ENCODE measurements at regions not wholly inside any gene's neighbourhood (a gene's known extent, or its start where the extent isn't known, plus 50 kb on each side); places are given as distances from the start of the nearest gene placed in this dataset.

DNA sequence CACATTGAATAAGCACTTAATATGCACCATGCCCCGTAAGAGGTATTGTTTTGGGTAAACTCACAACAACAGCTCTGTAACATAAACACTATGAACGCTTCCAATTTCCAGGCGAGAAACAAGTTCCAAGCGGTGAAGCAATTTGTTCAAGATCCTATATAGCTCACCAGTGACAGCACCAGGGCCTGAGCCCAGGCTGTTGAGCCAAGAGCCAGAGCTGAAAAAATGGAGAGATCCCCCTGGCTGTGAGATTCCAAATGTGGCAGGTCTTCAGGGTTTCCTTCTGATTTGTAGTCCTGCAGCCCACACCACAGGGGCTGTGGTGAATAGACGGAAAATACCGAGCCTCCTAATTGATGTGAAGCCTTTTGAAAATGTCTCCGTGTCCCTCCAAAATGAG lies 268.0 kb upstream of the KIRREL3 start:
- no peak for TF ChIP-seq EZH2 (IDR thresholded peaks at IDR 0.05; ENCODE audit: borderline replicate concordance, low read depth, low read length, severe bottlenecking)
- TF ChIP-seq POLR2A (IDR thresholded peaks at IDR 0.05; ENCODE audit: low read depth, low read length) = no peak
- TF ChIP-seq, protein P1, sequence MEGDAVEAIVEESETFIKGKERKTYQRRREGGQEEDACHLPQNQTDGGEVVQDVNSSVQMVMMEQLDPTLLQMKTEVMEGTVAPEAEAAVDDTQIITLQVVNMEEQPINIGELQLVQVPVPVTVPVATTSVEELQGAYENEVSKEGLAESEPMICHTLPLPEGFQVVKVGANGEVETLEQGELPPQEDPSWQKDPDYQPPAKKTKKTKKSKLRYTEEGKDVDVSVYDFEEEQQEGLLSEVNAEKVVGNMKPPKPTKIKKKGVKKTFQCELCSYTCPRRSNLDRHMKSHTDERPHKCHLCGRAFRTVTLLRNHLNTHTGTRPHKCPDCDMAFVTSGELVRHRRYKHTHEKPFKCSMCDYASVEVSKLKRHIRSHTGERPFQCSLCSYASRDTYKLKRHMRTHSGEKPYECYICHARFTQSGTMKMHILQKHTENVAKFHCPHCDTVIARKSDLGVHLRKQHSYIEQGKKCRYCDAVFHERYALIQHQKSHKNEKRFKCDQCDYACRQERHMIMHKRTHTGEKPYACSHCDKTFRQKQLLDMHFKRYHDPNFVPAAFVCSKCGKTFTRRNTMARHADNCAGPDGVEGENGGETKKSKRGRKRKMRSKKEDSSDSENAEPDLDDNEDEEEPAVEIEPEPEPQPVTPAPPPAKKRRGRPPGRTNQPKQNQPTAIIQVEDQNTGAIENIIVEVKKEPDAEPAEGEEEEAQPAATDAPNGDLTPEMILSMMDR (IDR thresholded peaks at IDR 0.05; ENCODE audit: extremely low read depth in 1 of 2, insufficient read depth in 1 of 2, low read depth in 1 of 2, low read length in 2 of 2) = no peak
- TF ChIP-seq, protein P2, sequence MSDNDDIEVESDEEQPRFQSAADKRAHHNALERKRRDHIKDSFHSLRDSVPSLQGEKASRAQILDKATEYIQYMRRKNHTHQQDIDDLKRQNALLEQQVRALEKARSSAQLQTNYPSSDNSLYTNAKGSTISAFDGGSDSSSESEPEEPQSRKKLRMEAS (IDR thresholded peaks at IDR 0.05; ENCODE audit: insufficient read depth, insufficient read length) = no peak
- TF ChIP-seq POLR2AphosphoS5 (IDR thresholded peaks at IDR 0.05; ENCODE audit: insufficient read depth, low read depth, low read length) = no peak
- TF ChIP-seq JUN (IDR thresholded peaks at IDR 0.05; ENCODE audit: borderline replicate concordance, insufficient read depth, insufficient read length, low read depth) = no peak

Data from endothelial cell of umbilical vein (primary cell).